IPS DF 4.7 (cell line): ENCODE measurements at regions not wholly inside any gene's neighbourhood (a gene's known extent, or its start where the extent isn't known, plus 50 kb on each side); places are given as distances from the start of the nearest gene placed in this dataset.

Experiments
- DNase-seq: peaks from one replicate; pipeline ENCODE4 v3.0.0-alpha.2; 2013; ENCODE audit warnings: low spot score; ENCODE audit errors: extremely low read depth

- DNase-seq, result no peak
These were observed 195.7 kb downstream of the KLF12 start for GRCh38 chr13:73938372-73939070.

- no peak for DNase-seq
These were observed 196.8 kb downstream of the KLF12 start for GRCh38 chr13:73937441-73937840.

GRCh38 chr13:73935991-73936390 lies 198.2 kb downstream of the KLF12 start:
- no peak for DNase-seq

- no peak for DNase-seq
These were observed 199.4 kb downstream of the KLF12 start for GRCh38 chr13:73934771-73935170.

- no peak for DNase-seq
These were observed 200.0 kb downstream of the KLF12 start for GRCh38 chr13:73934215-73934641.

GRCh38 chr13:73933795-73934194 lies 200.4 kb downstream of the KLF12 start:
- no peak for DNase-seq

- no peak for DNase-seq
These were observed 202.1 kb downstream of the KLF12 start for GRCh38 chr13:73932091-73932490.

- no peak for DNase-seq
These were observed 204.8 kb downstream of the KLF12 start for GRCh38 chr13:73929287-73929932.

- no peak for DNase-seq
These were observed 209.6 kb downstream of the KLF12 start for GRCh38 chr13:73924607-73925006.

- DNase-seq, result no peak
These were observed 211.5 kb downstream of the KLF12 start for GRCh38 chr13:73922493-73923393.

GRCh38 chr13:73918691-73919090 lies 215.5 kb downstream of the KLF12 start:
- DNase-seq, result no peak

GRCh38 chr13:73913751-73914518 lies 220.3 kb downstream of the KLF12 start:
- no peak for DNase-seq

- DNase-seq, result no peak
These were observed 221.0 kb downstream of the KLF12 start for GRCh38 chr13:73913079-73913740.

GRCh38 chr13:73911361-73911760 lies 222.8 kb downstream of the KLF12 start:
- no peak for DNase-seq

- no peak for DNase-seq
These were observed 223.5 kb downstream of the KLF12 start for GRCh38 chr13:73910733-73911132.

- no peak for DNase-seq
These were observed 225.4 kb downstream of the KLF12 start for GRCh38 chr13:73908809-73909208.

- no peak for DNase-seq
These were observed 229.6 kb downstream of the KLF12 start for GRCh38 chr13:73904625-73905024.

- DNase-seq, result no peak
These were observed 230.6 kb downstream of the KLF12 start for GRCh38 chr13:73903561-73903960.

- DNase-seq, result no peak
These were observed 231.4 kb downstream of the KLF12 start for GRCh38 chr13:73902847-73903246.

- no peak for DNase-seq
These were observed 231.9 kb downstream of the KLF12 start for GRCh38 chr13:73902296-73902695.
